ENCODE measurements at regions not wholly inside any gene's neighbourhood (a gene's known extent, or its start where the extent isn't known, plus 50 kb on each side); places are given as distances from the start of the nearest gene placed in this dataset.

DNA sequence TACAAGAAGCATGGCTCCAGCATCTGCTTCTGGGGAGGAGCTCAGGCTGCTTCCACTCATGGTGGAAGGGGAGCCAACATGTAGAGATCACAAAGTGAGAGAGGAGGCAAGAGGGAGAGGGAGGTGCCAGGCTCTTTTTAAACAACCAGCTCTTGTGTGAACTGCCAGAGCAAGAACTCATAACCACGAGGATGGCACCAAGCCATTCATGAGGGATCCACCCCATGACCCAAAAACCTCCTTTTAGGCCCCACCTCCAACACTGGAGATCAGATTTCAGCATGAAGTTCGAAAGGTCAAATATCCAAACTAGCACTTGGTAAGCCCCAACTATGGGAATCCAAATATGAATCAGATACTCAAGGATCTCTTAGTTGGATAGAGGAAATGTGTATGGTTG lies 131.2 kb downstream of the RXFP2 start:
- Mint-ChIP-seq H3K4me1 (ENCODE audit: insufficient read depth, unreplicated experiment) (no peaks in the 10 kb centered on the region), H3K36me3 (ENCODE audit: insufficient read depth, unreplicated experiment) (no peaks in the 10 kb centered on the region), H3K4me3 (ENCODE audit: unreplicated experiment) (no peak overlapping the region), H3K9me3 (ENCODE audit: unreplicated experiment) (no peaks in the 10 kb centered on the region), H3K27ac (ENCODE audit: low read depth, unreplicated experiment) (no peak overlapping the region), H3K27me3 (ENCODE audit: insufficient read depth, unreplicated experiment) (no peaks in the 10 kb centered on the region)
- DNase-seq (ENCODE audit: unreplicated experiment), result peak; percentile 9
- intact Hi-C loops (cut with micrococcal nuclease), result no loop called here
- POLR2A ChIA-PET, result no interaction called here
- TF ChIP-seq, protein P1, sequence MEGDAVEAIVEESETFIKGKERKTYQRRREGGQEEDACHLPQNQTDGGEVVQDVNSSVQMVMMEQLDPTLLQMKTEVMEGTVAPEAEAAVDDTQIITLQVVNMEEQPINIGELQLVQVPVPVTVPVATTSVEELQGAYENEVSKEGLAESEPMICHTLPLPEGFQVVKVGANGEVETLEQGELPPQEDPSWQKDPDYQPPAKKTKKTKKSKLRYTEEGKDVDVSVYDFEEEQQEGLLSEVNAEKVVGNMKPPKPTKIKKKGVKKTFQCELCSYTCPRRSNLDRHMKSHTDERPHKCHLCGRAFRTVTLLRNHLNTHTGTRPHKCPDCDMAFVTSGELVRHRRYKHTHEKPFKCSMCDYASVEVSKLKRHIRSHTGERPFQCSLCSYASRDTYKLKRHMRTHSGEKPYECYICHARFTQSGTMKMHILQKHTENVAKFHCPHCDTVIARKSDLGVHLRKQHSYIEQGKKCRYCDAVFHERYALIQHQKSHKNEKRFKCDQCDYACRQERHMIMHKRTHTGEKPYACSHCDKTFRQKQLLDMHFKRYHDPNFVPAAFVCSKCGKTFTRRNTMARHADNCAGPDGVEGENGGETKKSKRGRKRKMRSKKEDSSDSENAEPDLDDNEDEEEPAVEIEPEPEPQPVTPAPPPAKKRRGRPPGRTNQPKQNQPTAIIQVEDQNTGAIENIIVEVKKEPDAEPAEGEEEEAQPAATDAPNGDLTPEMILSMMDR (IDR thresholded peaks at IDR 0.05; ENCODE audit: unreplicated experiment), result no peak
- CTCF ChIA-PET, result interaction anchor here (1.5 kb wide), 1 partner anchor 39 kb away, joined by 6 read pairs; no protein-coding TSS in a partner anchor
- BruUV-seq (replicated peaks), result no TSS peak

DNA sequence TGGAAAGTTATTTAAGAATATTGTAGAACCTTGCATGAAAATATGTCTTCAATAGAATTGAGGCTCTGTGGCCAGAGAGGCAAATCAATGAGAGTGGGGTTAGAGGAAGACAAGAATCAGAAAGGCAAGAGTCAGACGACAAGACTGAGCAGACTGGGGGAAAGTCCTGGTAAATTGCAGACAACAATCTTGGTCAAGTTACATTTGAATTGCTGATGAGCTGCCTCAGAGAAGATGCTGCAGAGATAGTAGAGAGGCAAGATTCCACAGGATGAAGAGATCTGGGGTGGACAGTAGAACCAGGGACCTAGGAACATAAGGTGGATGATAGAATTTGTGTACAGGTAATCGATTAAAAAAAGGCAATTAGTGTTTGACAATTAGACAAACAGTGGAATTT lies 133.8 kb downstream of the RXFP2 start:
- intact Hi-C loops (cut with micrococcal nuclease), result no loop called here
- Mint-ChIP-seq H3K27me3 (ENCODE audit: insufficient read depth, unreplicated experiment) (no peaks in the 10 kb centered on the region), H3K36me3 (ENCODE audit: insufficient read depth, unreplicated experiment) (no peaks in the 10 kb centered on the region), H3K9me3 (ENCODE audit: unreplicated experiment) (no peaks in the 10 kb centered on the region), H3K4me3 (ENCODE audit: unreplicated experiment) (no peak overlapping the region), H3K4me1 (ENCODE audit: insufficient read depth, unreplicated experiment) (no peaks in the 10 kb centered on the region), H3K27ac (ENCODE audit: low read depth, unreplicated experiment) (no peak overlapping the region)
- TF ChIP-seq, protein P1 (IDR thresholded peaks at IDR 0.05; ENCODE audit: unreplicated experiment), result no peak
- CTCF ChIA-PET, result no interaction called here
- BruUV-seq (replicated peaks), result no TSS peak
- DNase-seq (ENCODE audit: unreplicated experiment), result no peak
- POLR2A ChIA-PET, result interaction anchor here (0.6 kb wide), 1 partner anchor 39 kb away, joined by 3 read pairs; no protein-coding TSS in a partner anchor

DNA sequence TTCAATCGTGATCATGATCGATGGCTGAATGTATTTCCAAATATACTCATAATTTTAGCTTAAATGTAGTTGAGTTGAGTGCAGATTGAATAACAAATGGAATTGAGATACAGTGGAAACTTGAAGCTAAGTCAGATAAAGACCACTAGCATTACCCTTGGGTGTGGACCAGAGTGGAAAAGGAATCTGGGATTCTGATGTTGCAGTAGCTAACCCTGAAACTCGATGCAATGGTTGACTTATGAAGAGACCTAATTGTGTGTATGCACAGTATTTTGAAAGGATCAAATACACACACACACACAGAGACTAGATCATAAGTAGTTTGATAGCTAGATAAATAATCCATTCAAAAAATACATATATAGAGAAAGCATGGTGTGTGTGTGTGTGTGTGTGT lies 135.8 kb downstream of the RXFP2 start:
- no peak for DNase-seq (ENCODE audit: unreplicated experiment)
- H3K36me3 Mint-ChIP-seq (ENCODE audit: insufficient read depth, unreplicated experiment), result no peaks in the 10 kb centered on the region
- H3K4me1 Mint-ChIP-seq (ENCODE audit: insufficient read depth, unreplicated experiment), result no peaks in the 10 kb centered on the region
- intact Hi-C loops (cut with micrococcal nuclease), result no loop called here
- no TSS peak for BruUV-seq (replicated peaks)
- TF ChIP-seq, protein P1 (IDR thresholded peaks at IDR 0.05; ENCODE audit: unreplicated experiment), result no peak
- no peaks in the 10 kb centered on the region for H3K27me3 Mint-ChIP-seq (ENCODE audit: insufficient read depth, unreplicated experiment)
- H3K9me3 Mint-ChIP-seq (ENCODE audit: unreplicated experiment), result no peaks in the 10 kb centered on the region
- no peak overlapping the region for H3K27ac Mint-ChIP-seq (ENCODE audit: low read depth, unreplicated experiment)
- H3K4me3 Mint-ChIP-seq (ENCODE audit: unreplicated experiment), result no peak overlapping the region
- ChIA-PET CTCF (interaction anchor here (0.7 kb wide), 3 partner anchors 206 to 1926 kb away, joined by 3 read pairs; no protein-coding TSS in a partner anchor), POLR2A (no interaction called here)

DNA sequence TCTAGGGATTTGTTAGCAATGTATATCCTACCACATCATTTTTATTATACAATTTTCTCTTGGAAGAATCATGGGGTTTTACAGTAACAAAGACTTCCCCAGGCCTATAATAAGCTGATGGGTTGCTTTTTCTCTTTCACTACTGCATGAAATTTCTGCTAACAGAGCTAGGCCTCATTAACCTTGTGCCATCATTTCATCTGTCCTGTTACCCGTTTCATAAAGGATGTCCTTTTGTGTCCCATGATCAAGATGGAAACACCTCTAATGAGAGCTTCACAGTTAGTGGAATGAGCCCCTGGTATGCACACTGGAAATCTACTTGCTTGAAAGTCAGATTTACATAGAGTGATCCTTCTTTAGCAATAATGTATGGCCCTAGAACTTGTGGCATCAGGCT lies 138.7 kb downstream of the RXFP2 start:
- TF ChIP-seq, protein P1 (IDR thresholded peaks at IDR 0.05; ENCODE audit: unreplicated experiment), result no peak
- ChIA-PET CTCF (no interaction called here), POLR2A (interaction anchor here (0.6 to 0.7 kb wide), 2 partner anchors 281 to 1361 kb away, joined by 3 read pairs; no protein-coding TSS in a partner anchor)
- Mint-ChIP-seq H3K27me3 (ENCODE audit: insufficient read depth, unreplicated experiment) (no peaks in the 10 kb centered on the region), H3K4me3 (ENCODE audit: unreplicated experiment) (no peak overlapping the region), H3K9me3 (ENCODE audit: unreplicated experiment) (no peaks in the 10 kb centered on the region), H3K27ac (ENCODE audit: low read depth, unreplicated experiment) (no peak overlapping the region), H3K36me3 (ENCODE audit: insufficient read depth, unreplicated experiment) (no peaks in the 10 kb centered on the region), H3K4me1 (ENCODE audit: insufficient read depth, unreplicated experiment) (no peaks in the 10 kb centered on the region)
- intact Hi-C loops (cut with micrococcal nuclease), result no loop called here
- no TSS peak for BruUV-seq (replicated peaks)
- no peak for DNase-seq (ENCODE audit: unreplicated experiment)
